Osteoblast (primary cell): ENCODE measurements at regions not wholly inside any gene's neighbourhood (a gene's known extent, or its start where the extent isn't known, plus 50 kb on each side); places are given as distances from the start of the nearest gene placed in this dataset.

Source experiments
- DNase-seq: peaks from one replicate; pipeline ENCODE4 v3.0.0; 2011; ENCODE audit warnings: low spot score, mixed read lengths; ENCODE audit not compliant: insufficient read length; ENCODE audit errors: missing footprints
- H2AFZ ChIP-seq: 2 replicates; pipeline ENCODE4 v1.6.0; 2011; ENCODE audit warnings: mild to moderate bottlenecking, low read length
- H3K27ac ChIP-seq: 2 replicates; pipeline ENCODE4 v1.5.1; 2011; ENCODE audit warnings: mild to moderate bottlenecking, low read depth, low read length, moderate library complexity
- H3K27me3 ChIP-seq: 2 replicates; pipeline ENCODE4 v1.6.0; 2012; ENCODE audit warnings: mild to moderate bottlenecking, control low read depth, inconsistent platforms, low read length, moderate library complexity; ENCODE audit not compliant: insufficient read depth
- H3K36me3 ChIP-seq: 2 replicates; pipeline ENCODE4 v1.5.1; 2011; ENCODE audit warnings: mild to moderate bottlenecking, low read length, control low read depth, moderate library complexity; ENCODE audit not compliant: insufficient read depth
- H3K4me1 ChIP-seq: 2 replicates; pipeline ENCODE4 v1.5.1; 2011; ENCODE audit warnings: mild to moderate bottlenecking, low read length, control low read depth, moderate library complexity; ENCODE audit not compliant: insufficient read depth
- H3K4me2 ChIP-seq: 2 replicates; pipeline ENCODE4 v1.6.0; 2011; ENCODE audit warnings: mild to moderate bottlenecking, low read length; ENCODE audit not compliant: insufficient read depth
- H3K4me3 ChIP-seq: fragments of 200-600 bp; sonication (generic); 3 replicates; pipeline ENCODE4 v1.5.1; 2012; ENCODE audit warnings: mild to moderate bottlenecking, low read length, inconsistent platforms; ENCODE audit not compliant: insufficient read depth
- H3K79me2 ChIP-seq: 2 replicates; pipeline ENCODE4 v1.6.0; 2012; ENCODE audit warnings: mild to moderate bottlenecking, low read length, control low read depth, inconsistent platforms; ENCODE audit not compliant: insufficient read depth
- H3K9me3 ChIP-seq: 2 replicates; pipeline ENCODE4 v1.5.1; 2011; ENCODE audit warnings: low read depth, low read length, control low read depth
- H4K20me1 ChIP-seq: 2 replicates; pipeline ENCODE4 v1.6.0; 2012; ENCODE audit warnings: mild to moderate bottlenecking, low read length, control low read depth; ENCODE audit not compliant: insufficient read depth
- CTCF ChIP-seq: IDR thresholded peaks from 2 replicates; pipeline ENCODE4 v1.5.1; 2011; ENCODE audit warnings: mild to moderate bottlenecking, low read depth, low read length, moderate library complexity; ENCODE audit errors: extremely low read depth

- DNase-seq, result no peak
- no peak for TF ChIP-seq CTCF
Observed at GRCh38 chr7:38328814-38329213, 55.4 kb upstream of the TARP start.

GRCh38 chr7:38327637-38328036 lies 54.2 kb upstream of the TARP start:
- no peak for DNase-seq
- H3K4me2 ChIP-seq, result no peak overlapping the region
- H3K9me3 ChIP-seq, result no peaks in the 10 kb centered on the region
- H3K27me3 ChIP-seq, result peaks cover 3% of the 10 kb centered on the region
- no peak overlapping the region for H3K4me3 ChIP-seq
- no peak overlapping the region for H2AFZ ChIP-seq
- H3K36me3 ChIP-seq, result no peaks in the 10 kb centered on the region
- no peak overlapping the region for H3K27ac ChIP-seq
- no peaks in the 10 kb centered on the region for H3K79me2 ChIP-seq
- peaks cover 9% of the 10 kb centered on the region for H3K4me1 ChIP-seq
- no peaks in the 10 kb centered on the region for H4K20me1 ChIP-seq
- no peak for TF ChIP-seq CTCF

More at GRCh38 chr7:38328814-38329213, 55.4 kb upstream of the TARP start:
- Histone ChIP-seq H3K4me3 (no peak overlapping the region), H3K27me3 (peaks cover 3% of the 10 kb centered on the region), H4K20me1 (no peaks in the 10 kb centered on the region), H2AFZ (no peak overlapping the region), H3K79me2 (no peaks in the 10 kb centered on the region), H3K27ac (no peak overlapping the region), H3K4me2 (no peak overlapping the region), H3K9me3 (no peaks in the 10 kb centered on the region), H3K4me1 (no peaks in the 10 kb centered on the region), H3K36me3 (no peaks in the 10 kb centered on the region)
